Natural killer cell (primary cell): ENCODE measurements at regions not wholly inside any gene's neighbourhood (a gene's known extent, or its start where the extent isn't known, plus 50 kb on each side); places are given as distances from the start of the nearest gene placed in this dataset.

ENCODE experiments used
- ATAC-seq, 3 donors: fragments of 150-1000 bp in 2 of 3; fragments of 200-7000 bp in 1 of 3; cut with Tn5 transposase; 1 replicate in 1 of 3; 2 replicates in 2 of 3; pipeline ENCODE4 v1.10.0; 2021; ENCODE audit warnings: mild to moderate bottlenecking in 2 of 3, moderate library complexity in 2 of 3
- DNase-seq, 2 donors: peaks; one replicate each; pipeline versions ENCODE4 v3.0.0 to v3.0.0-alpha.2; 2013 to 2021; ENCODE audit warnings: mixed read lengths in 1 of 2
- H3K27ac ChIP-seq: one replicate; pipeline ENCODE4 v1.5.1; 2013; ENCODE audit warnings: mild to moderate bottlenecking, low read length
- H3K27me3 ChIP-seq: one replicate; pipeline ENCODE4 v1.6.1; 2013; ENCODE audit warnings: low read length; ENCODE audit not compliant: control insufficient read depth, insufficient read depth
- H3K36me3 ChIP-seq: one replicate; pipeline ENCODE4 v1.6.1; 2013; ENCODE audit warnings: low read length; ENCODE audit not compliant: control insufficient read depth, insufficient read depth
- H3K4me1 ChIP-seq: one replicate; pipeline ENCODE4 v1.6.1; 2013; ENCODE audit warnings: low read length; ENCODE audit not compliant: control insufficient read depth, insufficient read depth
- H3K4me3 ChIP-seq: one replicate; pipeline ENCODE4 v1.5.1; 2013; ENCODE audit warnings: low read length
- H3K9me3 ChIP-seq: one replicate; pipeline ENCODE4 v1.6.1; 2013; ENCODE audit warnings: low read length; ENCODE audit not compliant: control insufficient read depth, insufficient read depth
- H3K27ac Mint-ChIP-seq, 2 donors: one replicate each; pipeline ENCODE4 v1.8.0; 2022; ENCODE audit warnings: mild to moderate bottlenecking in 2 of 2, mixed read lengths in 2 of 2, moderate library complexity in 1 of 2
- H3K27me3 Mint-ChIP-seq, 2 donors: one replicate each; pipeline ENCODE4 v1.8.0; 2022; ENCODE audit warnings: low read depth in 2 of 2, mixed read lengths in 2 of 2
- H3K36me3 Mint-ChIP-seq: one replicate; pipeline ENCODE4 v1.8.0; 2022; ENCODE audit warnings: mixed read lengths
- H3K4me1 Mint-ChIP-seq, 2 donors: one replicate each; pipeline ENCODE4 v1.8.0; 2022; ENCODE audit warnings: mixed read lengths in 2 of 2
- H3K4me3 Mint-ChIP-seq: one replicate; pipeline ENCODE4 v1.8.0; 2022; ENCODE audit warnings: mild to moderate bottlenecking, moderate library complexity, mixed read lengths
- H3K9me3 Mint-ChIP-seq, 2 donors: one replicate each; pipeline ENCODE4 v1.8.0; 2022; ENCODE audit warnings: mixed read lengths in 2 of 2
- whole genome bisulfite sequencing: methylation state at CpG from one replicate; pipeline ENCODE4 v1.1.7; 2013; ENCODE audit warnings: missing lambda C conversion rate; ENCODE audit not compliant: insufficient coverage; 5-methylcytosine and 5-hydroxymethylcytosine counted together
- intact Hi-C: fragments of 100-400 bp; cut with micrococcal nuclease; formaldehyde crosslinking; loops from one replicate; pipeline ENCODE4 v1.14.2; 2022
- TF ChIP-seq, protein P1 (sequence below): fragments of 200-600 bp; IDR thresholded peaks from one replicate; pipeline ENCODE4 v1.8.0; 2022; ENCODE audit warnings: antibody characterized with exemption

GRCh38 chr4:115675719-115676118, 562.3 kb upstream of the NDST4 start:
- Histone ChIP-seq H3K27me3 (no peaks in the 10 kb centered on the region), H3K9me3 (no peaks in the 10 kb centered on the region), H3K36me3 (no peaks in the 10 kb centered on the region), H3K4me1 (no peaks in the 10 kb centered on the region), H3K4me3 (no peak overlapping the region), H3K27ac (no peak overlapping the region)
- TF ChIP-seq, protein P1, sequence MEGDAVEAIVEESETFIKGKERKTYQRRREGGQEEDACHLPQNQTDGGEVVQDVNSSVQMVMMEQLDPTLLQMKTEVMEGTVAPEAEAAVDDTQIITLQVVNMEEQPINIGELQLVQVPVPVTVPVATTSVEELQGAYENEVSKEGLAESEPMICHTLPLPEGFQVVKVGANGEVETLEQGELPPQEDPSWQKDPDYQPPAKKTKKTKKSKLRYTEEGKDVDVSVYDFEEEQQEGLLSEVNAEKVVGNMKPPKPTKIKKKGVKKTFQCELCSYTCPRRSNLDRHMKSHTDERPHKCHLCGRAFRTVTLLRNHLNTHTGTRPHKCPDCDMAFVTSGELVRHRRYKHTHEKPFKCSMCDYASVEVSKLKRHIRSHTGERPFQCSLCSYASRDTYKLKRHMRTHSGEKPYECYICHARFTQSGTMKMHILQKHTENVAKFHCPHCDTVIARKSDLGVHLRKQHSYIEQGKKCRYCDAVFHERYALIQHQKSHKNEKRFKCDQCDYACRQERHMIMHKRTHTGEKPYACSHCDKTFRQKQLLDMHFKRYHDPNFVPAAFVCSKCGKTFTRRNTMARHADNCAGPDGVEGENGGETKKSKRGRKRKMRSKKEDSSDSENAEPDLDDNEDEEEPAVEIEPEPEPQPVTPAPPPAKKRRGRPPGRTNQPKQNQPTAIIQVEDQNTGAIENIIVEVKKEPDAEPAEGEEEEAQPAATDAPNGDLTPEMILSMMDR, result no peak
- H3K4me1 Mint-ChIP-seq, result no peaks in the 10 kb centered on the region
- ATAC-seq (no peak), DNase-seq (no peak)
- intact Hi-C loops, result no loop called here
- H3K36me3 Mint-ChIP-seq, result no peaks in the 10 kb centered on the region
- H3K27ac Mint-ChIP-seq, result no peak overlapping the region
- H3K9me3 Mint-ChIP-seq, result peaks cover 0 to 5% of the 10 kb centered on the region in 2 donors
- no peak overlapping the region for H3K4me3 Mint-ChIP-seq
- H3K27me3 Mint-ChIP-seq, result no peaks in the 10 kb centered on the region
- WGBS, result no CpG with 5 or more reads among the region's 1 CpG

DNA sequence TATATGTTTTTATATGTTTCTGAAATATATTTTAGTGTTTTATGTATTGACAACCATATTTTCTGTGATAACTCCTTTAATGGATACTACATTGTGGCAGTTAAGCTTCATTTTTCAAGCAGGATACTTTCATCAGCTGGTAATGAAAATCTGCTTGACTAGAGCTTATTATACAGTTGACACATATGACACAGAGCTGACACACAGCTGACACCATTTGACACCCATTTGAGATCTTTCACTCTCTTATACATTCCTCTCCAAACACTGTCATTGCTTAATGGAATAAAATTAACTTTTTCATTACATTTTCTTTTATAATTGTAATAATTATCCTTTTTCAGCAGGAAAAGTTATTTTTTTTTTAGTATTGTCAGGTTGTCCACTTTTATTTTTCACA, 561.1 kb upstream of the NDST4 start:
- Histone ChIP-seq H3K4me3 (no peak overlapping the region), H3K9me3 (no peaks in the 10 kb centered on the region), H3K36me3 (no peaks in the 10 kb centered on the region), H3K27ac (no peak overlapping the region), H3K27me3 (no peaks in the 10 kb centered on the region), H3K4me1 (no peaks in the 10 kb centered on the region)
- intact Hi-C loops, result no loop called here
- Mint-ChIP-seq H3K27me3 (no peaks in the 10 kb centered on the region), H3K36me3 (no peaks in the 10 kb centered on the region), H3K4me3 (no peak overlapping the region), H3K27ac (no peak overlapping the region), H3K4me1 (no peaks in the 10 kb centered on the region), H3K9me3 (peaks cover 0 to 5% of the 10 kb centered on the region in 2 donors)
- no peak for ATAC-seq
- DNase-seq, result no peak
- TF ChIP-seq, protein P1, result no peak

DNA sequence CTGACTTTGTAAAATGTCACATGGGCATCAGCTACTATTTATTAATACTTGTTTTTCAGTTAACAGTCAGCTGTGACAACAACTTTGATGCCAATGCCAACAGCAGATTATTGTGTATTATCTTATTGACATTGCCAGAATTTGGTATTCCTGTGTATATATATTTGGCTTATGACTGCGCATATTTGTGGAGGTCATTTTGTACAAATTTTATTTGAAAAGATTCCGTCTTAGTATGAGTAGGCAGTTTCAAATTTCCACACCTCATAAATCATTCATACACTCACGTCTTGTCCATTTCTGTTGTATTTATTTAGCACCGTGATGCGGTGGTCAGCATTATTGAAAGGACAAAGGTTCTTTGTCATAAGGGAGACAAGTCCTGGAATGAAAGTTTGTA, 558.2 kb upstream of the NDST4 start:
- no peak overlapping the region for H3K4me3 Mint-ChIP-seq
- TF ChIP-seq, protein P1, result no peak
- Histone ChIP-seq H3K27me3 (no peaks in the 10 kb centered on the region), H3K27ac (no peak overlapping the region), H3K4me1 (no peaks in the 10 kb centered on the region), H3K9me3 (no peaks in the 10 kb centered on the region), H3K36me3 (no peaks in the 10 kb centered on the region), H3K4me3 (no peak overlapping the region)
- H3K27ac Mint-ChIP-seq, result no peak overlapping the region
- no peaks in the 10 kb centered on the region for H3K36me3 Mint-ChIP-seq
- 100% methylated on average over 2 of the region's 5 CpGs for WGBS
- no peaks in the 10 kb centered on the region for H3K4me1 Mint-ChIP-seq
- ATAC-seq (no peak), DNase-seq (no peak)
- H3K9me3 Mint-ChIP-seq, result peaks cover 2 to 5% of the 10 kb centered on the region in 2 donors
- H3K27me3 Mint-ChIP-seq, result no peaks in the 10 kb centered on the region
- intact Hi-C loops, result no loop called here

DNA sequence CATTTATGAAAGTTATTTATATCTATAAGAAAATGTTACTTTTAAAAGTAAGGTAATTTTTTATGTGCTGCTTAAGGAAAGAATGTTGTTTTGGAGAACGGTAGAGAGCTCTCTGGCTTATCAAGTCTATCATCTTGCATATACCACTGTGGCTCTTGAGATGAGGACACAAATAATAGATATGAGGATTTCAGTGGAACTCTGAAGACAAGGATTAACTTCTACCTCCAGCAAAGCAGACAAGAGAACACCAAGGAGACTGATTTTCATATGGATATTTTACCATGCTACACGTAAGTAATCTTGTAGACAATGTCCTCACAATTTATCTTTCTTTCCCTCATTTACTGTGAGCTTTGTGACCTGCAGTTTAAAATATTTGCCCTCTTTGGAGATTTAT, 557.5 kb upstream of the NDST4 start:
- DNase-seq, result no peak
- no peaks in the 10 kb centered on the region for H3K27me3 Mint-ChIP-seq
- Histone ChIP-seq H3K9me3 (no peaks in the 10 kb centered on the region), H3K27me3 (no peaks in the 10 kb centered on the region), H3K36me3 (no peaks in the 10 kb centered on the region), H3K4me1 (no peaks in the 10 kb centered on the region), H3K4me3 (no peak overlapping the region), H3K27ac (no peak overlapping the region)
- H3K27ac Mint-ChIP-seq, result no peak overlapping the region
- TF ChIP-seq, protein P1, result no peak
- no peaks in the 10 kb centered on the region for H3K4me1 Mint-ChIP-seq
- no peak for ATAC-seq
- peaks cover 2 to 5% of the 10 kb centered on the region in 2 donors for H3K9me3 Mint-ChIP-seq
- no peaks in the 10 kb centered on the region for H3K36me3 Mint-ChIP-seq
- intact Hi-C loops, result no loop called here
- 100% methylated on average over 1 of the region's 2 CpGs for WGBS
- H3K4me3 Mint-ChIP-seq, result no peak overlapping the region
